ENCODE measurements at regions not wholly inside any gene's neighbourhood (a gene's known extent, or its start where the extent isn't known, plus 50 kb on each side); places are given as distances from the start of the nearest gene placed in this dataset.
A peak's percentile ranks its signal among the peaks of the same experiment; 100 is the strongest.

DNA sequence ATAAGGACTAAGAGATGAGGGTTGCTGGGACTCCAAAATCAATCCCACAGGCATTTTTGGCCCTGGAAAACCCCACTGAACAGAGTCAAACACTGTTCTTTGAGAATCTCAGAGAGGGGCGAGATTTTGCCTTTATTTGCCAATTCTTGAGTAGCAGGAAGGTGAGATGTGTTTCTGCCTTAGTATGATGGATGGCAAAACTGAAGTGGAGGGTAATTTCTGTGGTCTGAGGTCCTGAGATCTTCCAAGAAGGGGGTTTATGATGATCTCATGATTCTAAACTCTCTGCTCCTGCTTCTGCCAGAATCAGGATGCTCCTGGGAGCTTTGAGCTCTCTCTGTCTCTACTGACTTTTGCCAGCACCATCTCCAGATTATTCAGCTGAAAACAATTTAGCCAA, 174.8 kb upstream of the CLINT1 start:
- WGBS, 2 experiments (ENCODE audit: insufficient coverage in 1 of 2, insufficient read length in 1 of 2): 83 to 97% methylated on average over 1 of the region's 1 CpG
- H3K9me3 ChIP-seq (ENCODE audit: control insufficient read depth, low read length): peaks cover 24% of the 10 kb centered on the region
- no peak for DNase-seq
- no peak overlapping the region for H3K4me3 ChIP-seq (ENCODE audit: low read length)
- Mint-ChIP-seq H3K4me1 (peaks cover 7% of the 10 kb centered on the region), H3K9me3 (peaks cover 50% of the 10 kb centered on the region), H3K27ac (no peak overlapping the region), H3K4me3 (no peak overlapping the region), H3K27me3 (ENCODE audit: insufficient read depth) (peaks cover 6% of the 10 kb centered on the region), H3K36me3 (ENCODE audit: low read depth) (peaks cover 9% of the 10 kb centered on the region)
- H3K36me3 ChIP-seq (ENCODE audit: control insufficient read depth, insufficient read depth, low read length): no peaks in the 10 kb centered on the region
- no peaks in the 10 kb centered on the region for H3K4me1 ChIP-seq (ENCODE audit: control insufficient read depth, insufficient read depth, low read length)
- H3K27me3 ChIP-seq (ENCODE audit: control insufficient read depth, insufficient read depth, low read length, poor library complexity, severe bottlenecking): no peaks in the 10 kb centered on the region
- no peak overlapping the region for H3K9ac ChIP-seq (ENCODE audit: extremely low read depth, low read length, poor library complexity, severe bottlenecking)
- TF ChIP-seq, protein P1, sequence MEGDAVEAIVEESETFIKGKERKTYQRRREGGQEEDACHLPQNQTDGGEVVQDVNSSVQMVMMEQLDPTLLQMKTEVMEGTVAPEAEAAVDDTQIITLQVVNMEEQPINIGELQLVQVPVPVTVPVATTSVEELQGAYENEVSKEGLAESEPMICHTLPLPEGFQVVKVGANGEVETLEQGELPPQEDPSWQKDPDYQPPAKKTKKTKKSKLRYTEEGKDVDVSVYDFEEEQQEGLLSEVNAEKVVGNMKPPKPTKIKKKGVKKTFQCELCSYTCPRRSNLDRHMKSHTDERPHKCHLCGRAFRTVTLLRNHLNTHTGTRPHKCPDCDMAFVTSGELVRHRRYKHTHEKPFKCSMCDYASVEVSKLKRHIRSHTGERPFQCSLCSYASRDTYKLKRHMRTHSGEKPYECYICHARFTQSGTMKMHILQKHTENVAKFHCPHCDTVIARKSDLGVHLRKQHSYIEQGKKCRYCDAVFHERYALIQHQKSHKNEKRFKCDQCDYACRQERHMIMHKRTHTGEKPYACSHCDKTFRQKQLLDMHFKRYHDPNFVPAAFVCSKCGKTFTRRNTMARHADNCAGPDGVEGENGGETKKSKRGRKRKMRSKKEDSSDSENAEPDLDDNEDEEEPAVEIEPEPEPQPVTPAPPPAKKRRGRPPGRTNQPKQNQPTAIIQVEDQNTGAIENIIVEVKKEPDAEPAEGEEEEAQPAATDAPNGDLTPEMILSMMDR (conservative IDR thresholded peaks at IDR 0.05): no peak
- no peak overlapping the region for H3K27ac ChIP-seq (ENCODE audit: low read depth, low read length)

DNA sequence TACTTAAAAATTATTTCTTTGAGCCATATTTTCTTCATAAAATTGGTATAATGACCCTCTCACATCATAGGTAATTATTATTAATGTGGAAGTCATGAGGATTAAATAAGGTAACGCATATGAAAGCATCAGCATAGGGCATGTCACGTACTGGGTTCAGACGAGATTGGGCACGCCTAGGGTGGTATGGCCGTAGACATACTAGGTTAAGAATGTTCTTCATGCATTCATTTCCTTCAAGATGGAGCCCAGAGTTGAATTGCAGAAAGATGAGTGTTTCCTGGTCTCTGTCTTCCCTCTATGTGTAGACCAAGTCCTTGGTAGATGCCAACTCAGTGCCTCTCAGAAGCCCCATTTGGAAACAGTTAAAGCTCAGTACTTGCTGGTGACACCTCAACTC, 174.1 kb upstream of the CLINT1 start:
- no peak overlapping the region for H3K4me3 ChIP-seq (ENCODE audit: low read length)
- H3K27ac Mint-ChIP-seq: no peak overlapping the region
- peaks cover 45% of the 10 kb centered on the region for H3K9me3 Mint-ChIP-seq
- peaks cover 6% of the 10 kb centered on the region for H3K36me3 Mint-ChIP-seq (ENCODE audit: low read depth)
- 92 to 100% methylated on average over 5 of the region's 5 CpGs for WGBS, 2 experiments (ENCODE audit: insufficient coverage in 1 of 2, insufficient read length in 1 of 2)
- H3K36me3 ChIP-seq (ENCODE audit: control insufficient read depth, insufficient read depth, low read length): no peaks in the 10 kb centered on the region
- peak; percentile 7 for DNase-seq
- H3K27me3 ChIP-seq (ENCODE audit: control insufficient read depth, insufficient read depth, low read length, poor library complexity, severe bottlenecking): no peaks in the 10 kb centered on the region
- TF ChIP-seq, protein P1 (conservative IDR thresholded peaks at IDR 0.05): no peak
- peaks cover 14% of the 10 kb centered on the region for H3K4me1 Mint-ChIP-seq
- no peaks in the 10 kb centered on the region for H3K4me1 ChIP-seq (ENCODE audit: control insufficient read depth, insufficient read depth, low read length)
- no peak overlapping the region for H3K9ac ChIP-seq (ENCODE audit: extremely low read depth, low read length, poor library complexity, severe bottlenecking)
- no peak overlapping the region for H3K27ac ChIP-seq (ENCODE audit: low read depth, low read length)
- no peak overlapping the region for H3K4me3 Mint-ChIP-seq
- H3K27me3 Mint-ChIP-seq (ENCODE audit: insufficient read depth): peaks cover 6% of the 10 kb centered on the region
- H3K9me3 ChIP-seq (ENCODE audit: control insufficient read depth, low read length): peaks cover 24% of the 10 kb centered on the region

DNA sequence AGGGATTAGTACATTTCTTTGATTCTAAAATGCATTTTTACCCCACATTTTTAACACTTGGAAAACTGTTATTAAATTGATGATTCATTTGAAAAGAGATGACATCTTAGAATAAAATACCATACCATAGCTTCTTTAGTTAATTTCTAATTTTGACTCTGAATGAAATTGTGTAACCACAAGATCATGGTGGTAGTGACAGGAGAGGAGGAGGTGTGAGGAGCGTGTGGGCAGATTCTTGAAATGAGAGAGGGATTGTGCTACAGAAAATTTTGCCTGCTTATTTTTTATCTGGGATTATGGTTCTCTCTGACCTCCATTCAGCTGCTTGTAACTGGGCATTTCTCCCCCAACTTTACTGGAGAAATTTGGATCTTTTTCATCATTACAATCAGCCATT, 173.3 kb upstream of the CLINT1 start:
- H3K4me3 Mint-ChIP-seq: no peak overlapping the region
- Histone ChIP-seq H3K27me3 (ENCODE audit: control insufficient read depth, insufficient read depth, low read length, poor library complexity, severe bottlenecking) (no peaks in the 10 kb centered on the region), H3K9ac (ENCODE audit: extremely low read depth, low read length, poor library complexity, severe bottlenecking) (no peak overlapping the region), H3K9me3 (ENCODE audit: control insufficient read depth, low read length) (peaks cover 24% of the 10 kb centered on the region), H3K4me1 (ENCODE audit: control insufficient read depth, insufficient read depth, low read length) (no peaks in the 10 kb centered on the region), H3K4me3 (ENCODE audit: low read length) (no peak overlapping the region), H3K27ac (ENCODE audit: low read depth, low read length) (no peak overlapping the region), H3K36me3 (ENCODE audit: control insufficient read depth, insufficient read depth, low read length) (no peaks in the 10 kb centered on the region)
- 81% methylated on average over 1 of the region's 1 CpG; no CpG with 5 or more reads in 1 of the 2 experiments for WGBS, 2 experiments (ENCODE audit: insufficient coverage in 1 of 2, insufficient read length in 1 of 2)
- H3K4me1 Mint-ChIP-seq: peaks cover 20% of the 10 kb centered on the region
- peaks cover 4% of the 10 kb centered on the region for H3K36me3 Mint-ChIP-seq (ENCODE audit: low read depth)
- no peak overlapping the region for H3K27ac Mint-ChIP-seq
- peaks cover 6% of the 10 kb centered on the region for H3K27me3 Mint-ChIP-seq (ENCODE audit: insufficient read depth)
- peaks cover 37% of the 10 kb centered on the region for H3K9me3 Mint-ChIP-seq
- TF ChIP-seq, protein P1 (conservative IDR thresholded peaks at IDR 0.05): no peak
- DNase-seq: no peak

Data from endodermal cell (in vitro differentiated cells).